ENCODE measurements at regions not wholly inside any gene's neighbourhood (a gene's known extent, or its start where the extent isn't known, plus 50 kb on each side); places are given as distances from the start of the nearest gene placed in this dataset.

DNA sequence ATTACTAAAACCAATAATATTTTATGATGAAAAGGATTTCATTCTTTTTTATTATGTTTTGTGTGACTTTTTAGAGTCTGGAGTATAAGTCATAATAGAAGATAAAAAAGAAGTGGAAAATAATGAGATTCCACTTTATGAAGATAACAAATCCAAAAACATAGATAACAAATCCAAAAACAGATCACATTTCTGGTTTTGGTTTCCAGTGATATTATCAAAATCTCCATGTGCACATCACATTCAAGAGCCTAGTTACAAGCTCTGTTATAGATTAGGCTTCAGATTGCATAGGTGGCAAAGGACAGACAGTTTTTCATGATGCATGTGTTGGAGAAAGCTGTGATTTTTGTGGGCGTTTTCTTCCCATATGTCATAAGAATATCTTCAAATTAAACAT, 648.2 kb downstream of the STK39 start:
- TF ChIP-seq RAD21 (IDR thresholded peaks at IDR 0.05 in 1 of 2, conservative IDR thresholded peaks at IDR 0.05 in 1 of 2; ENCODE audit: low read depth in 2 of 2, low read length in 2 of 2) (no peak), EZH2 (IDR thresholded peaks at IDR 0.05; ENCODE audit: low read depth, low read length, severe bottlenecking) (no peak), BRCA1 (IDR thresholded peaks at IDR 0.05; ENCODE audit: low read depth, low read length) (no peak), BACH1 (IDR thresholded peaks at IDR 0.05; ENCODE audit: low read length) (no peak), CTBP2 (IDR thresholded peaks at IDR 0.05; ENCODE audit: borderline replicate concordance, insufficient read depth, insufficient read length, low read length) (no peak), SIX5 (IDR thresholded peaks at IDR 0.05; ENCODE audit: low read depth, low read length) (no peak), HDAC2 (IDR thresholded peaks at IDR 0.05; ENCODE audit: borderline replicate concordance in 1 of 2, low read depth in 2 of 2, low read length in 2 of 2) (no peak)
- TF ChIP-seq, protein P1, sequence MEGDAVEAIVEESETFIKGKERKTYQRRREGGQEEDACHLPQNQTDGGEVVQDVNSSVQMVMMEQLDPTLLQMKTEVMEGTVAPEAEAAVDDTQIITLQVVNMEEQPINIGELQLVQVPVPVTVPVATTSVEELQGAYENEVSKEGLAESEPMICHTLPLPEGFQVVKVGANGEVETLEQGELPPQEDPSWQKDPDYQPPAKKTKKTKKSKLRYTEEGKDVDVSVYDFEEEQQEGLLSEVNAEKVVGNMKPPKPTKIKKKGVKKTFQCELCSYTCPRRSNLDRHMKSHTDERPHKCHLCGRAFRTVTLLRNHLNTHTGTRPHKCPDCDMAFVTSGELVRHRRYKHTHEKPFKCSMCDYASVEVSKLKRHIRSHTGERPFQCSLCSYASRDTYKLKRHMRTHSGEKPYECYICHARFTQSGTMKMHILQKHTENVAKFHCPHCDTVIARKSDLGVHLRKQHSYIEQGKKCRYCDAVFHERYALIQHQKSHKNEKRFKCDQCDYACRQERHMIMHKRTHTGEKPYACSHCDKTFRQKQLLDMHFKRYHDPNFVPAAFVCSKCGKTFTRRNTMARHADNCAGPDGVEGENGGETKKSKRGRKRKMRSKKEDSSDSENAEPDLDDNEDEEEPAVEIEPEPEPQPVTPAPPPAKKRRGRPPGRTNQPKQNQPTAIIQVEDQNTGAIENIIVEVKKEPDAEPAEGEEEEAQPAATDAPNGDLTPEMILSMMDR (IDR thresholded peaks at IDR 0.05; ENCODE audit: control extremely low read depth in 1 of 3, insufficient read depth in 1 of 3, low read depth in 1 of 3, low read length in 3 of 3) = no peak
